Stimulated activated memory B cell treated with anti-CD40 and anti-IgM and Interleukin-4, amounts not matched to agents 10 μg/mL and 1 μg/mL and 100 μg/mL, for 72 hours (primary cell): ENCODE measurements at regions not wholly inside any gene's neighbourhood (a gene's known extent, or its start where the extent isn't known, plus 50 kb on each side); places are given as distances from the start of the nearest gene placed in this dataset.

Experiments
- ATAC-seq: fragments of 150-1000 bp; cut with Tn5 transposase; 2 replicates; pipeline ENCODE4 v1.10.0; 2021
- H3K27ac Mint-ChIP-seq: one replicate; pipeline ENCODE4 v1.8.0; 2022; ENCODE audit warnings: mild to moderate bottlenecking, mixed read lengths
- H3K27me3 Mint-ChIP-seq: one replicate; pipeline ENCODE4 v1.8.0; 2022; ENCODE audit warnings: mixed read lengths
- H3K36me3 Mint-ChIP-seq: one replicate; pipeline ENCODE4 v1.8.0; 2022; ENCODE audit warnings: mixed read lengths
- H3K4me1 Mint-ChIP-seq: one replicate; pipeline ENCODE4 v1.8.0; 2022; ENCODE audit warnings: mixed read lengths
- H3K4me3 Mint-ChIP-seq: one replicate; pipeline ENCODE4 v1.8.0; 2022; ENCODE audit warnings: mild to moderate bottlenecking, moderate library complexity, mixed read lengths
- H3K9me3 Mint-ChIP-seq: one replicate; pipeline ENCODE4 v1.8.0; 2022; ENCODE audit warnings: mixed read lengths

GRCh38 chr15:39497759-39498565 is 82.9 kb upstream of the THBS1 start:
- ATAC-seq, result no peak
- no peak overlapping the region for H3K27ac Mint-ChIP-seq
- H3K4me1 Mint-ChIP-seq, result no peaks in the 10 kb centered on the region
- peaks cover 17% of the 10 kb centered on the region for H3K27me3 Mint-ChIP-seq
- H3K9me3 Mint-ChIP-seq, result no peaks in the 10 kb centered on the region
- no peak overlapping the region for H3K4me3 Mint-ChIP-seq
- H3K36me3 Mint-ChIP-seq, result no peaks in the 10 kb centered on the region

GRCh38 chr15:39498629-39499028 is 82.2 kb upstream of the THBS1 start:
- no peak overlapping the region for H3K27ac Mint-ChIP-seq
- ATAC-seq, result no peak
- no peaks in the 10 kb centered on the region for H3K4me1 Mint-ChIP-seq
- no peaks in the 10 kb centered on the region for H3K9me3 Mint-ChIP-seq
- no peak overlapping the region for H3K4me3 Mint-ChIP-seq
- H3K27me3 Mint-ChIP-seq, result peaks cover 17% of the 10 kb centered on the region
- no peaks in the 10 kb centered on the region for H3K36me3 Mint-ChIP-seq

GRCh38 chr15:39499042-39499441 is 81.8 kb upstream of the THBS1 start:
- H3K27me3 Mint-ChIP-seq, result peaks cover 17% of the 10 kb centered on the region

GRCh38 chr15:39499681-39500080 is 81.2 kb upstream of the THBS1 start:
- ATAC-seq, result no peak
- H3K27me3 Mint-ChIP-seq, result peaks cover 17% of the 10 kb centered on the region
- no peaks in the 10 kb centered on the region for H3K4me1 Mint-ChIP-seq
- H3K36me3 Mint-ChIP-seq, result no peaks in the 10 kb centered on the region
- no peak overlapping the region for H3K27ac Mint-ChIP-seq
- no peak overlapping the region for H3K4me3 Mint-ChIP-seq
- no peaks in the 10 kb centered on the region for H3K9me3 Mint-ChIP-seq

More at GRCh38 chr15:39499042-39499441, 81.8 kb upstream of the THBS1 start:
- Mint-ChIP-seq H3K36me3 (no peaks in the 10 kb centered on the region), H3K27ac (no peak overlapping the region), H3K9me3 (no peaks in the 10 kb centered on the region), H3K4me3 (no peak overlapping the region), H3K4me1 (no peaks in the 10 kb centered on the region)
- no peak for ATAC-seq

- no peak for ATAC-seq
- H3K4me3 Mint-ChIP-seq, result no peak overlapping the region
- peaks cover 7% of the 10 kb centered on the region for H3K27me3 Mint-ChIP-seq
- no peak overlapping the region for H3K27ac Mint-ChIP-seq
- no peaks in the 10 kb centered on the region for H3K36me3 Mint-ChIP-seq
- no peaks in the 10 kb centered on the region for H3K4me1 Mint-ChIP-seq
- no peaks in the 10 kb centered on the region for H3K9me3 Mint-ChIP-seq
Observed at GRCh38 chr15:39501366-39502081, 79.4 kb upstream of the THBS1 start.

GRCh38 chr15:39502082-39502447 is 78.8 kb upstream of the THBS1 start:
- Mint-ChIP-seq H3K4me3 (no peak overlapping the region), H3K27me3 (peaks cover 1% of the 10 kb centered on the region), H3K4me1 (no peaks in the 10 kb centered on the region), H3K27ac (no peak overlapping the region), H3K36me3 (no peaks in the 10 kb centered on the region), H3K9me3 (no peaks in the 10 kb centered on the region)
- no peak for ATAC-seq

- Mint-ChIP-seq H3K4me3 (no peak overlapping the region), H3K4me1 (no peaks in the 10 kb centered on the region), H3K36me3 (no peaks in the 10 kb centered on the region), H3K27me3 (no peaks in the 10 kb centered on the region), H3K9me3 (no peaks in the 10 kb centered on the region), H3K27ac (no peak overlapping the region)
- ATAC-seq, result no peak
Observed at GRCh38 chr15:39502611-39503195, 78.2 kb upstream of the THBS1 start.

- Mint-ChIP-seq H3K4me1 (no peaks in the 10 kb centered on the region), H3K4me3 (no peak overlapping the region), H3K36me3 (no peaks in the 10 kb centered on the region), H3K9me3 (no peaks in the 10 kb centered on the region), H3K27ac (no peak overlapping the region), H3K27me3 (no peaks in the 10 kb centered on the region)
- ATAC-seq, result no peak
Observed at GRCh38 chr15:39503526-39503925, 77.4 kb upstream of the THBS1 start.

GRCh38 chr15:39504808-39505207 is 76.1 kb upstream of the THBS1 start:
- ATAC-seq, result no peak
- H3K36me3 Mint-ChIP-seq, result no peaks in the 10 kb centered on the region
- H3K27me3 Mint-ChIP-seq, result peaks cover under 1% of the 10 kb centered on the region
- no peaks in the 10 kb centered on the region for H3K4me1 Mint-ChIP-seq
- H3K4me3 Mint-ChIP-seq, result no peak overlapping the region
- no peaks in the 10 kb centered on the region for H3K9me3 Mint-ChIP-seq
- H3K27ac Mint-ChIP-seq, result no peak overlapping the region

GRCh38 chr15:39506146-39506545 is 74.7 kb upstream of the THBS1 start:
- peaks cover 14% of the 10 kb centered on the region for H3K27me3 Mint-ChIP-seq
- no peaks in the 10 kb centered on the region for H3K9me3 Mint-ChIP-seq
- H3K27ac Mint-ChIP-seq, result no peak overlapping the region
- H3K36me3 Mint-ChIP-seq, result no peaks in the 10 kb centered on the region
- H3K4me1 Mint-ChIP-seq, result no peaks in the 10 kb centered on the region
- no peak overlapping the region for H3K4me3 Mint-ChIP-seq
- ATAC-seq, result no peak

- Mint-ChIP-seq H3K36me3 (no peaks in the 10 kb centered on the region), H3K27ac (no peak overlapping the region), H3K4me1 (no peaks in the 10 kb centered on the region), H3K27me3 (peaks cover 16% of the 10 kb centered on the region), H3K4me3 (no peak overlapping the region), H3K9me3 (peaks cover under 1% of the 10 kb centered on the region)
- ATAC-seq, result no peak
Observed at GRCh38 chr15:39508536-39508935, 72.3 kb upstream of the THBS1 start.

GRCh38 chr15:39510001-39510701 is 70.7 kb upstream of the THBS1 start:
- Mint-ChIP-seq H3K27me3 (peaks cover 16% of the 10 kb centered on the region), H3K4me3 (no peak overlapping the region), H3K9me3 (peaks cover 4% of the 10 kb centered on the region), H3K27ac (no peak overlapping the region), H3K36me3 (no peaks in the 10 kb centered on the region), H3K4me1 (no peaks in the 10 kb centered on the region)
- no peak for ATAC-seq

- Mint-ChIP-seq H3K9me3 (peaks cover 7% of the 10 kb centered on the region), H3K27me3 (peaks cover 16% of the 10 kb centered on the region), H3K4me1 (no peaks in the 10 kb centered on the region), H3K27ac (no peak overlapping the region), H3K4me3 (no peak overlapping the region), H3K36me3 (no peaks in the 10 kb centered on the region)
- no peak for ATAC-seq
Observed at GRCh38 chr15:39511000-39511915, 69.6 kb upstream of the THBS1 start.

- Mint-ChIP-seq H3K9me3 (peaks cover 7% of the 10 kb centered on the region), H3K4me3 (no peak overlapping the region), H3K27me3 (peaks cover 16% of the 10 kb centered on the region), H3K36me3 (no peaks in the 10 kb centered on the region), H3K27ac (no peak overlapping the region), H3K4me1 (no peaks in the 10 kb centered on the region)
- ATAC-seq, result no peak
Observed at GRCh38 chr15:39511916-39512260, 69.0 kb upstream of the THBS1 start.
